ENCODE measurements at regions not wholly inside any gene's neighbourhood (a gene's known extent, or its start where the extent isn't known, plus 50 kb on each side); places are given as distances from the start of the nearest gene placed in this dataset.
"Not testable (repeated sequence)": the region's sequence is repeated elsewhere in the genome, so short reads cannot be mapped to it uniquely, and the experiment has no call there.

GRCh38 chr5:72676831-72677230 is 139.6 kb upstream of the TNPO1 start:
- TF ChIP-seq CTCF (conservative IDR thresholded peaks at IDR 0.05; ENCODE audit: low read depth, low read length); CEBPB (IDR thresholded peaks at IDR 0.05; ENCODE audit: low read depth, low read length); SMC3 (IDR thresholded peaks at IDR 0.05; ENCODE audit: low read depth, low read length); POLR2A (IDR thresholded peaks at IDR 0.05; ENCODE audit: low read depth, low read length); CHD1 (IDR thresholded peaks at IDR 0.05; ENCODE audit: low read depth, low read length); MXI1 (IDR thresholded peaks at IDR 0.05; ENCODE audit: borderline replicate concordance, low read depth, low read length); MAZ (IDR thresholded peaks at IDR 0.05; ENCODE audit: borderline replicate concordance, low read depth, low read length): not testable (repeated sequence)
